K562 (cell line): ENCODE measurements at regions not wholly inside any gene's neighbourhood (a gene's known extent, or its start where the extent isn't known, plus 50 kb on each side); places are given as distances from the start of the nearest gene placed in this dataset.

Experiments used
- ATAC-seq: fragments of 200-7000 bp; cut with Tn5 transposase; 3 replicates; pipeline ENCODE4 v1.9.1; 2020; ENCODE audit warnings: moderate library complexity
- BruUV-seq: library from RNA; stranded (reverse); fragments of 400-500 nt; replicated peaks from 2 replicates; lab custom pipeline; 2021; lab: Mats Ljungman, UMichigan
- CTCF ChIA-PET: fragments of 300-600 bp; formaldehyde crosslinking; extraction: SDS; loops from one replicate; lab custom pipeline; 2021; ENCODE audit warnings: low intra/inter-chr PET ratio; lab: Yijun Ruan, JAX
- POLR2A ChIA-PET: fragments of 300-600, 350-650 bp; sonication (Branson Sonifier 250); formaldehyde crosslinking; extraction: SDS; loops from one replicate; lab custom pipeline; 2021; ENCODE audit warnings: antibody characterized with exemption, inconsistent platforms; lab: Yijun Ruan, JAX
- DNase-seq, 4 experiments: peaks; one replicate each; pipeline versions ENCODE4 v3.0.0 to v3.0.0-alpha.2; 2011 to 2018; ENCODE audit warnings: low spot score in 3 of 4, mixed read lengths in 3 of 4; ENCODE audit errors: extremely low read depth in 1 of 4
- FAIRE-seq: peaks from 2 replicates; lab custom pipeline; 2011; peaks lifted over from hg19 to GRCh38; lab: Jason Lieb, UNC
- H2AFZ ChIP-seq: 2 replicates; pipeline ENCODE4 v1.6.0; 2011; ENCODE audit warnings: low read depth, low read length, control low read depth, inconsistent platforms
- H3K27ac ChIP-seq: fragments of 200-600 bp; 3 replicates; pipeline ENCODE4 v1.8.0; 2011; ENCODE audit warnings: low read depth, mild to moderate bottlenecking, control low read depth, inconsistent platforms, low read length, moderate library complexity, mixed read lengths; ENCODE audit errors: extremely low read depth
- H3K27me3 ChIP-seq, 2 experiments: fragments of 300-600 bp in 1 of 2; 2 replicates in 1 of 2; 3 replicates in 1 of 2; pipeline versions ENCODE4 v1.6.0 to v1.8.0; 2011; ENCODE audit warnings: inconsistent platforms in 2 of 2, low read length in 2 of 2, mild to moderate bottlenecking in 1 of 2, mixed read lengths in 1 of 2, moderate library complexity in 1 of 2; ENCODE audit not compliant: control insufficient read depth in 2 of 2, insufficient read depth in 2 of 2
- H3K36me3 ChIP-seq: fragments of 300-600 bp; 3 replicates; pipeline ENCODE4 v1.8.0; 2011; ENCODE audit warnings: mild to moderate bottlenecking, low read length, inconsistent platforms; ENCODE audit not compliant: control insufficient read depth, insufficient read depth
- H3K4me1 ChIP-seq, 2 experiments: fragments of 200-600 bp in 1 of 2; replicated peaks in 1 of 2; 2 replicates in 1 of 2; 3 replicates in 1 of 2; pipeline versions ENCODE4 v1.5.1 to v1.8.0; 2011; ENCODE audit warnings: inconsistent platforms in 2 of 2, low read length in 2 of 2, mild to moderate bottlenecking in 1 of 2, mixed read lengths in 1 of 2, moderate library complexity in 1 of 2; ENCODE audit not compliant: control insufficient read depth in 2 of 2, insufficient read depth in 2 of 2
- H3K4me2 ChIP-seq: 2 replicates; pipeline ENCODE4 v1.6.1; 2011; ENCODE audit warnings: low read length, control low read depth, inconsistent platforms, mixed read lengths; ENCODE audit not compliant: insufficient read depth
- H3K4me3 ChIP-seq: fragments of 200-600 bp; sonication (generic), shearing (Covaris generic); 2 replicates; pipeline ENCODE4 v1.5.1; 2016; ENCODE audit warnings: control low read depth, inconsistent platforms
- H3K79me2 ChIP-seq: fragments of 200-600 bp; 3 replicates; pipeline ENCODE4 v1.8.0; 2011; ENCODE audit warnings: low read length, inconsistent platforms; ENCODE audit not compliant: control insufficient read depth, insufficient read depth
- H3K9ac ChIP-seq, 2 experiments: 2 replicates each; pipeline versions ENCODE4 v1.6.0 to v1.6.1; 2011; ENCODE audit warnings: low read depth in 2 of 2, low read length in 2 of 2, control low read depth in 1 of 2, inconsistent platforms in 1 of 2, mild to moderate bottlenecking in 1 of 2, mixed read lengths in 1 of 2; ENCODE audit not compliant: insufficient read depth in 1 of 2
- H3K9me1 ChIP-seq: one replicate; pipeline ENCODE4 v1.6.0; 2011; ENCODE audit warnings: inconsistent platforms, mild to moderate bottlenecking, low read length, moderate library complexity; ENCODE audit not compliant: control insufficient read depth, insufficient read depth
- H3K9me3 ChIP-seq: replicated peaks from 2 replicates; pipeline ENCODE4 v1.5.1; 2011; ENCODE audit warnings: low read depth, low read length, inconsistent platforms; ENCODE audit not compliant: control insufficient read depth, insufficient read depth
- H4K20me1 ChIP-seq: replicated peaks from 2 replicates; pipeline ENCODE4 v1.6.1; 2011; ENCODE audit warnings: low read length, inconsistent platforms, mixed read lengths; ENCODE audit not compliant: control insufficient read depth, insufficient read depth
- BRF2 ChIP-seq: IDR thresholded peaks from 3 replicates; pipeline ENCODE4 v1.6.1; 2011; ENCODE audit warnings: borderline replicate concordance, mild to moderate bottlenecking; ENCODE audit not compliant: insufficient read length, insufficient read depth
- CCAR2 ChIP-seq: fragments of 200-400 bp; formaldehyde crosslinking; IDR thresholded peaks from 2 replicates; pipeline ENCODE4 v1.6.1; 2017; ENCODE audit warnings: mild to moderate bottlenecking, low read depth, low read length
- KDM5B ChIP-seq: fragments of 200-600 bp; sonication (generic); IDR thresholded peaks from 2 replicates; pipeline ENCODE4 v1.6.1; 2012; ENCODE audit warnings: low read depth, mild to moderate bottlenecking, moderate library complexity, low read length, control low read depth, inconsistent platforms; ENCODE audit not compliant: insufficient replicate concordance
- NCOA2 ChIP-seq, 2 experiments: fragments of 450-650 bp; IDR thresholded peaks; 2 replicates each; pipeline ENCODE4 v1.6.1; 2018; ENCODE audit warnings: mild to moderate bottlenecking in 2 of 2, moderate library complexity in 1 of 2; ENCODE audit not compliant: partially characterized antibody in 2 of 2
- NEUROD1 ChIP-seq: fragments of 150-350 bp; IDR thresholded peaks from 2 replicates; pipeline ENCODE4 v1.6.1; 2014; ENCODE audit warnings: borderline replicate concordance, low read length, low read depth; ENCODE audit not compliant: partially characterized antibody
- NFE2 ChIP-seq: IDR thresholded peaks from 2 replicates; pipeline ENCODE4 v1.6.1; 2014; ENCODE audit warnings: antibody characterized with exemption, low read depth
- NR1H2 ChIP-seq: sonication (generic); formaldehyde crosslinking; IDR thresholded peaks from 2 replicates; pipeline ENCODE4 v1.4.0; 2020; ENCODE audit warnings: mild to moderate bottlenecking, missing genetic modification reagents
- NR4A1 ChIP-seq, 2 experiments: fragments of 250-450 bp in 1 of 2; fragments of 450-650 bp in 1 of 2; sonication (Bioruptor Pico) in 1 of 2; IDR thresholded peaks; 2 replicates each; pipeline versions ENCODE4 v1.4.0 to v1.6.1; 2016 to 2020; ENCODE audit warnings: mild to moderate bottlenecking in 2 of 2, missing compliant biosample characterization in 1 of 2, missing genetic modification characterization in 1 of 2, moderate library complexity in 1 of 2
- PATZ1 ChIP-seq: fragments of 250-450 bp; sonication (Bioruptor Pico); IDR thresholded peaks from 2 replicates; pipeline ENCODE4 v1.5.0; 2020; ENCODE audit warnings: mild to moderate bottlenecking, borderline replicate concordance
- POLR2B ChIP-seq: fragments of 450-650 bp; IDR thresholded peaks from 2 replicates; pipeline ENCODE4 v1.6.1; 2018; ENCODE audit warnings: low read depth; ENCODE audit not compliant: partially characterized antibody
- RFX7 ChIP-seq: fragments of 250-450 bp; sonication (Bioruptor Pico); IDR thresholded peaks from 2 replicates; pipeline ENCODE4 v1.5.1; 2021; ENCODE audit warnings: mild to moderate bottlenecking
- SAP30 ChIP-seq: fragments of 200-600 bp; sonication (generic); IDR thresholded peaks from 2 replicates; pipeline ENCODE4 v1.6.1; 2012; ENCODE audit warnings: borderline replicate concordance, low read depth, mild to moderate bottlenecking, moderate library complexity, low read length, control low read depth, inconsistent platforms; ENCODE audit not compliant: insufficient read depth, poor library complexity, severe bottlenecking
- TRIM28 ChIP-seq: fragments of 450-650 bp; IDR thresholded peaks from 2 replicates; pipeline ENCODE4 v1.6.1; 2017
- VEZF1 ChIP-seq: fragments of 200-800 bp; sonication (Bioruptor generic); IDR thresholded peaks from 2 replicates; pipeline ENCODE4 v1.6.1; 2017; ENCODE audit warnings: missing genetic modification characterization, missing compliant biosample characterization
- ZNF134 ChIP-seq: fragments of 250-450 bp; sonication (Bioruptor Pico); conservative IDR thresholded peaks from 2 replicates; pipeline ENCODE4 v1.4.0; 2020
- ZNF277 ChIP-seq: fragments of 250-450 bp; sonication (Bioruptor Pico); IDR thresholded peaks from 2 replicates; pipeline ENCODE4 v1.8.0; 2022; ENCODE audit warnings: inconsistent platforms, mild to moderate bottlenecking, moderate library complexity, borderline replicate concordance
- WGBS: fragments of 100-300 bp; shearing (Covaris generic); methylation state at CpG from one replicate; pipeline ENCODE4 v1.1.6; 2016; ENCODE audit warnings: low coverage, mixed read lengths; ENCODE audit not compliant: insufficient coverage; ENCODE audit errors: missing lambda C conversion rate; 5-methylcytosine and 5-hydroxymethylcytosine counted together
- in situ Hi-C: fragments of 300-500 bp; cut with MboI; formaldehyde crosslinking; loops from 4 replicates; pipeline ENCODE4 v1.15.0; 2018; ENCODE audit warnings: inconsistent platforms, mixed read lengths
- intact Hi-C: fragments of 100-400 bp; cut with micrococcal nuclease; formaldehyde crosslinking; loops from 2 replicates; pipeline ENCODE4 v1.14.2; 2022

- TF ChIP-seq SAP30 = no peak
- no peak for TF ChIP-seq RFX7
- no peak for TF ChIP-seq KDM5B
- TF ChIP-seq BRF2 = no peak
- no peak for TF ChIP-seq NFE2
- no peak for TF ChIP-seq NR1H2 (CRISPR knock-in tag)
- TF ChIP-seq VEZF1 = no peak
- TF ChIP-seq NR4A1 (CRISPR knock-in tag; IDR thresholded peaks at IDR 0.05) = no peak
- no peak for TF ChIP-seq NR4A1 (tag; IDR thresholded peaks at IDR 0.05)
Measured at GRCh38 chr4:164116286-164116685, 621.8 kb downstream of the TMA16 start (continued).

- Histone ChIP-seq H3K9me3 (no peaks in the 10 kb centered on the region), H3K27me3 (no peaks in the 10 kb centered on the region), H3K4me1 (no peaks in the 10 kb centered on the region), H3K27ac (no peak overlapping the region), H3K4me3 (no peak overlapping the region), H3K9ac (no peak overlapping the region), H2AFZ (no peak overlapping the region), H3K79me2 (no peaks in the 10 kb centered on the region), H3K9me1 (no peaks in the 10 kb centered on the region), H3K4me2 (no peak overlapping the region), H4K20me1 (no peaks in the 10 kb centered on the region), H3K36me3 (no peaks in the 10 kb centered on the region)
- intact Hi-C loops = no loop called here
- no peak for ATAC-seq
- ChIA-PET POLR2A (no interaction called here), CTCF (no interaction called here)
- no TSS peak for BruUV-seq
- TF ChIP-seq NCOA2 (IDR thresholded peaks at IDR 0.05; ENCODE audit: partially characterized antibody in 2 of 2) (no peak), ZNF277 (no peak), TRIM28 (no peak), POLR2B (no peak), NEUROD1 (no peak), CCAR2 (no peak), PATZ1 (no peak), ZNF134 (CRISPR knock-in tag) (no peak)
- WGBS = 9% methylated on average over 2 of the region's 2 CpGs
- no peak for DNase-seq
- no peak for FAIRE-seq
- in situ Hi-C loops = no loop called here
Measured at GRCh38 chr4:164134388-164134787, 619.5 kb upstream of the SMIM31 start.
